GM20000 (cell line): ENCODE measurements at regions not wholly inside any gene's neighbourhood (a gene's known extent, or its start where the extent isn't known, plus 50 kb on each side); places are given as distances from the start of the nearest gene placed in this dataset.

ENCODE experiments used
- DNase-seq: peaks from one replicate; pipeline ENCODE4 v3.0.0; 2012; ENCODE audit warnings: low spot score
- TF ChIP-seq, protein P1 (sequence below): IDR thresholded peaks from 2 replicates; pipeline ENCODE4 v1.5.1; 2012; ENCODE audit warnings: mild to moderate bottlenecking, control low read depth; ENCODE audit errors: extremely low read depth, missing control alignments

DNA sequence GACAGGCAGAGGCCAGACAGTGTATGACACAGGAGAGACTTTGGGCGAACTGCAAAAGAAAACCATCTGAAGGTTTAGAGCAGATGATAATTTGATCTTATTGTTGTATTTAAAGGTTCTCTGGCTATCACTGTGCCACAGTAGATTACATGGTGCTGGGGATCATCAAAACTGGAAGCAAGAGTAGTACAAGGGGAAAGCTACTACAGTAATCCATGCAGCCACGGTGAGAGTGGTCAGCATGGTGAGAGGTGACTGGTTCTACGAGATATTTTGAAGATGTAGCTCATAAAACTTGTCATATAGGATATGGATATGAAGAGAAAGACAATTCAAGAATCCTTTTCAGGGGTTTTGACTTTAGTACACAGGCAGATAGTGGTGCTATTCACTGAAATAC, 194.8 kb upstream of the GULP1 start:
- no peak for DNase-seq

DNA sequence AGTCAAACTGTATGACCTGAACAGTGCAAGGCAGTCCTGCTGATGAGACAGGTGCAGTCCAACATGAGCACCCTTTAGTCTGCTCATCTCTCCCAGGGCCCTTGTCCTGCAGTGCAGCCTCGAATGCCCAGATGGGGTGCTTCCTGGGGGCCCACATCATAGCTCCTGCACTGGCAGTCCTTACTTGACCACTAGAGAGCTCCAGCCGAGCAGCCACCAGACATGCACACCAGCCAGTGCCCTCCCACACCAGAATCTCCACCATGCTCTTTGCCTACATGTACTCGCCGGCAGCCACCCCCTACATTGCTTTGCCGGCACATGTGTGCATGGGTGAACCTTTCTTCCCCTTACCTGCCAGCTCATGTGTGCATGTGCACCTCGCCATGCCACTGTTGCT, 188.8 kb upstream of the GULP1 start:
- DNase-seq: no peak
- TF ChIP-seq, protein P1, sequence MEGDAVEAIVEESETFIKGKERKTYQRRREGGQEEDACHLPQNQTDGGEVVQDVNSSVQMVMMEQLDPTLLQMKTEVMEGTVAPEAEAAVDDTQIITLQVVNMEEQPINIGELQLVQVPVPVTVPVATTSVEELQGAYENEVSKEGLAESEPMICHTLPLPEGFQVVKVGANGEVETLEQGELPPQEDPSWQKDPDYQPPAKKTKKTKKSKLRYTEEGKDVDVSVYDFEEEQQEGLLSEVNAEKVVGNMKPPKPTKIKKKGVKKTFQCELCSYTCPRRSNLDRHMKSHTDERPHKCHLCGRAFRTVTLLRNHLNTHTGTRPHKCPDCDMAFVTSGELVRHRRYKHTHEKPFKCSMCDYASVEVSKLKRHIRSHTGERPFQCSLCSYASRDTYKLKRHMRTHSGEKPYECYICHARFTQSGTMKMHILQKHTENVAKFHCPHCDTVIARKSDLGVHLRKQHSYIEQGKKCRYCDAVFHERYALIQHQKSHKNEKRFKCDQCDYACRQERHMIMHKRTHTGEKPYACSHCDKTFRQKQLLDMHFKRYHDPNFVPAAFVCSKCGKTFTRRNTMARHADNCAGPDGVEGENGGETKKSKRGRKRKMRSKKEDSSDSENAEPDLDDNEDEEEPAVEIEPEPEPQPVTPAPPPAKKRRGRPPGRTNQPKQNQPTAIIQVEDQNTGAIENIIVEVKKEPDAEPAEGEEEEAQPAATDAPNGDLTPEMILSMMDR: no peak

More for the DNA sequence above, 194.8 kb upstream of the GULP1 start:
- TF ChIP-seq, protein P1: no peak

DNA sequence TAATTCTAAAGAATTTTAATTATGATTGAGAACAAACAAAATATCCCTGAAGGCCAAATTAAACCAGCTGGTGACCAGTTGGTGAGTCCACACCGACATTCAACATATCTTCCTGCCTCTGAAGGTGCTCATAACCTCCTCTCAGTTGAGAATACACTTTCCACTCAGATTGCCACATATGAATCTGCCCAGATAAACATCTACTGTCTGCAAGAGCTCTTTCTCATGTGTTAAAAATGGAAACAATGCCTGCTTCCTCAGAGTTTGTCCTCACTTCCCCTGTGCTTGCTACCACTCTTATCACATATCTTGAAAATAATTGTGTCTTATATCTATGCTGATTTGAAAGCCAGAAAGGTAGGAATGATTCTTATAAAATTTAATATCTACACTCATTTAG, 177.7 kb upstream of the GULP1 start:
- DNase-seq: no peak
- TF ChIP-seq, protein P1: no peak

DNA sequence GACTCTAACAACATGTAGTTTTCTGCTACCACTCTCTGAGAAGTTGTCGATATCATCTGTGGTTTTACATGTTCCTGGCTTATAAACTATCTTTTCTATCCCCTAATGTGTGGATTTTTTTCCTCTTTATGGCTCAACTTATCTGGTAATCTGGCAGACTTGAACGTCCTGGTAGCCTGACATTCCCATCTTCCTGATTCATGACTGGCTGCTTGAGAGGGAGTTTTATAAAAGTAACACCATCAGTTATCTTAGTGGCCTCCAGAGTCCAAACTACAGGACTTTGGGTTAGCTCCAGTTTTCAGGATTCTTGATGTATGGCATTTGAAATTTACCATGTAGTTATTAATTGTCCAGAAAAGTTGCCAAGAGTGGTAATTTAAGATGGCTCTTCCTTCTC, 174.0 kb upstream of the GULP1 start:
- TF ChIP-seq, protein P1: no peak
- no peak for DNase-seq

DNA sequence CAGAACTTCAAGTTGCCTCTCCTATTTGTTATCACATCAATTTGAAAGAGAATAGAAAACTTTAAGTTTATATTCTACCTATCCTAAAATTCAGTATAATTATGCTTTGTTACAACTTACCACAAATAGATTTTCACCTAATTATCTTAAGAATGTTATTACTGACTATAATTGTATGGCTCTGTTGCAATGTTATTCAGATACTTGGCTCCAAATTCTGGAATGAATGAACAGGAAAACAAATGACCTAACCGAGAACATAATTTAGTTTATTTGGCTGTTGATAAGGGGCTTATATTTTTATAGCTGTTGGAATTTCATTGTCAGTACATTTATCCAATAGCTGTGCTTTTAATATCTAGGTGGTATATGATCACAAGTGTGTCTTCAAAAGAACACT, 173.2 kb upstream of the GULP1 start:
- TF ChIP-seq, protein P1: no peak
- DNase-seq: no peak

DNA sequence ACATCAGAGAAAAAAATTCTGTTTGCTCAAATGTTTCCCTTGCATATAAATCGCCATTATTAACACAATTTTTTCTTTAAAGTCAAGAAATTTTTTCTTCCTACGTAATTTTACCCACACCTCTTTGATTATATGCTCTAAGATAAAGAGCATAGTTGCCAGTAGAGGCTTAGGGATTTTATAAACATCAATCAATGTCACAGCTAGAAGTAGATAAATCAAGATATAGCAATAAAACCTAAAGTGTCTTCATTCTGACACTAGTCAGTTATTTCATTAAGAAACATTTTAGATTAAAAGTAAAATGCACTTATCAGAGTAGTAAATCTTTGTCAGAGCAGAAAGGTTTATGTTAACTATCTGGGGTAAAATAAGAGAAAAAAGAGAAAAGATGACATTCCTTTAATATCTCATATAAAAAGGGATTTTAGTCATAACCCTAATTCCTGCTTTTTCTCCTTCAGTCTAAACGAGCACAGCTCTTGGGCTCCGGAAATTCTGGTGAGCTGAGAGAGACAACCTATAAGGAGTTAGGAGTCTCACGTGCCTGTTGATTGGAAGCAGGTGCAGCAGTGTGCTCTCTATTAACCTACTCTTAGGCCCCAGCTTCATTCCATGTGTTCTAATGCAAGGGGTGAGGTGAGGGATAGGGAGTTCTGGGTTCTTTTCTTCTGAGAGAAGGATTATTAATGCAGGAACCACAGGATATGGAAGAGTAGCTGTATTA, 172.4 kb upstream of the GULP1 start:
- TF ChIP-seq, protein P1: no peak
- DNase-seq: no peak

DNA sequence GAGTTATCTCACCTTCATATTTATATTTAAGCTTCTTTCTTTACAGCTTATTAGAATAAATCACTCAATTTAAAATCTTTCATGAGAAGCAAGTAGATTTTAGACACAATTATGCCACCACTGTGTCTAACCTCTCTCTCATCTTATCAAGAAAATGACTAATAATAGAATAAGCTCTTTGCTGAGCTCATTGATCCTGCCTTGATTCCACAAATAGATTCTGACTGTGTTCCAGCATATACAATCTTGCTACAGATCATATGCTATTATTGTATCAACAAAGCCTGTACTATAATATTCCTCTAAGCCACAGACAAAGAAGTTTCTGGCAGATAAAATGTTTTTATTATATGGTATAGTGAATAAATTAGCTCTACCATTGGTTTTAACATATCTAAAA, 168.7 kb upstream of the GULP1 start:
- no peak for DNase-seq
- TF ChIP-seq, protein P1: no peak
